ENCODE measurements at regions not wholly inside any gene's neighbourhood (a gene's known extent, or its start where the extent isn't known, plus 50 kb on each side); places are given as distances from the start of the nearest gene placed in this dataset.

DNA sequence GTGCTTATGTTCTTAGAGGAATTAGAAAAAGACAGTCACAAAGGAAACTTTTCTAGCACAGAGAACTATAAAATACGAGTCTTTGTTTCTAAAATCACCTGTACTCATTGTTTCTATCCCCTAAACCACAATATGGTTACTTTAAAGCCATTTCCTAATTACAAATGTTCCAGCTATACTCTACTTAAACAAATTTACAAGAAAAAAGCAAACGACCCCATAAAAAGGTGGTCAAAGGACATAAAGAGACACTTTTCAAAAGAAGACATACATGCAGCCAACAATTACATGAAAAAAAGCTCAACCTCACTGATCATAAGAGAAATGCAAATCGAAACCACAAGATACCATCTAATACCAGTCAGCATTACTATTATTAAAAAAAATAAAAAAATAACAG is 447.3 kb downstream of the RAB28 start:
- Histone ChIP-seq H3K79me2 (ENCODE audit: low read depth) (no peaks in the 10 kb centered on the region), H4K20me1 (ENCODE audit: insufficient read depth) (no peaks in the 10 kb centered on the region), H3F3A (ENCODE audit: insufficient read depth, low read depth) (no peaks in the 10 kb centered on the region), H3K9me3 (ENCODE audit: insufficient read depth, low read depth) (no peaks in the 10 kb centered on the region), H3K4me1 (replicated peaks; ENCODE audit: insufficient read depth) (no peaks in the 10 kb centered on the region), H3K9me2 (ENCODE audit: insufficient read depth) (no peaks in the 10 kb centered on the region), H3K4me2 (no peak overlapping the region), H3K27ac (no peak overlapping the region), H3K27me3 (ENCODE audit: insufficient read depth, low read depth) (no peaks in the 10 kb centered on the region), H3K4me3 (no peak overlapping the region), H2AFZ (no peak overlapping the region), H3K36me3 (ENCODE audit: low read depth) (no peaks in the 10 kb centered on the region)
- DNase-seq: no peak
- ChIA-PET CTCF (no interaction called here), POLR2A (ENCODE audit: unreplicated experiment) (no interaction called here)
- intact Hi-C loops (cut with micrococcal nuclease; ENCODE audit: unreplicated experiment): no loop called here
- BruUV-seq (replicated peaks): no TSS peak
- TF ChIP-seq EZH2 (IDR thresholded peaks at IDR 0.05; ENCODE audit: low read depth): no peak

DNA sequence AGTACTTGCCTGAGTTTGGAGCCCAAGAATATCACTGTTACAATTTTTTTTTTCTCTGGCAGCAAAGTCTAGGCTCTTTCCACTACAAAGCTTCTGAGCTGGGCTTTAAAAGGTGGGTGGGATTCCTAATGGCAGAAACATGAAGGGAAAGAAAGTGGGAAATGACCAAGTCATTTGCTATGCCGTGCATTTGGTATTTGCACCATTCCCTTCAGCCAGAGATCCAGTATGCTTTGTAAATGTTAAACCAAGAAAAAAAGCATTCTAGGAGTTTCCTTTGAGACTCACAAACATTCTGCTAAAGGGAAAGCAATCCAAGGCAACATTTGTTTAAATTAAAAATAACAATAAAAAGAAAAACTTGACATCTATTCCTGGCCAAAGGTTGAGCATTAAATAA is 451.2 kb downstream of the RAB28 start:
- POLR2A ChIA-PET (ENCODE audit: unreplicated experiment): no interaction called here
- Histone ChIP-seq H4K20me1 (ENCODE audit: insufficient read depth) (no peaks in the 10 kb centered on the region), H3K79me2 (ENCODE audit: low read depth) (no peaks in the 10 kb centered on the region), H3K9me3 (ENCODE audit: insufficient read depth, low read depth) (no peaks in the 10 kb centered on the region), H2AFZ (no peak overlapping the region), H3K27ac (no peak overlapping the region), H3F3A (ENCODE audit: insufficient read depth, low read depth) (no peaks in the 10 kb centered on the region), H3K9me2 (ENCODE audit: insufficient read depth) (no peaks in the 10 kb centered on the region), H3K4me1 (replicated peaks; ENCODE audit: insufficient read depth) (no peaks in the 10 kb centered on the region), H3K36me3 (ENCODE audit: low read depth) (no peaks in the 10 kb centered on the region), H3K27me3 (ENCODE audit: insufficient read depth, low read depth) (no peaks in the 10 kb centered on the region), H3K4me3 (no peak overlapping the region), H3K4me2 (no peak overlapping the region)
- CTCF ChIA-PET: no interaction called here
- DNase-seq: no peak
- intact Hi-C loops (cut with micrococcal nuclease; ENCODE audit: unreplicated experiment): no loop called here
- BruUV-seq (replicated peaks): no TSS peak
- TF ChIP-seq CTCF (conservative IDR thresholded peaks at IDR 0.05): no peak

DNA sequence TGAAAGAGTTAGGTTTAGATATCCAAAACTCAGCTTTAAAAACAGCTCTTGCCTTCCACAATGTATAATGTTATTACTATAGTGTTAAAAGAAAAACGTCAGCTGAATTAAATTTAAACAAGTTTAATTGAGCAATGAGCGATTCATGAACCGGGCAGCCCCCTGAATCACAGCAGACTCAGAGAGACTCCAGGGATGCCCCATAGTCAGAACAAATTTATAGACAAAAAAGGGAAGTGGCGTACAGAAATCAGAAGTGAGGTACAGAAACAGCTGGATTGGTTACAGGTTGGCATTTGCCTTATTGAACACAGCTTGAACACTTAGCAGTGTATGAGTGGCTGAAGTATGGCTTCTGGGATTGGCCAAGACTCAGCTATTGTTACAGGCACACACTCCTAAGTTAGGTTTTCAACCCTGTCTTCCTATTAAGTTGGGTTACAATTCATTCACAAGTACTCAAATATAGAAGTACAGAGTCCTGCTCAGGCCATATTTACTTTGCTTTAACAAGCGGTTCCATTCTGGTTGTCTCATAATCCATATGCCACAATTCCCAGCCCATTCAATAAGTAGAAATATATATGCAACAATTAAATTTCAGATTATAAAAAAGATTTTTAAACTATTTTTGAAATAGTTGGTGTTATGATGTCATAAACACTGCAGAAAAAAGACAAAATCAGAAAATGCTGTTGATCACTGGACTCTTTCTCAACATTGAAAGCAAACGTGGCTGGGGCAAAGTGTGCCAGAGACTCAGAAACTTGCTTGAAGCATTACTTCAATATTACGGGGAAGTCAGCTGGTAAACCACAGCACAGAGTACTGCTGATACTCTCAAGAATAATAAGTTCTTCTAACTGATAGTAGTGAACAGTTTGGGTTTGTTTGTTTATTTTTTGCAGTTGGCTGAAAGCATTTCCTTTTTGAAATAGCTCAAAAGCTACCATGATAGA is 459.7 kb downstream of the RAB28 start:
- Histone ChIP-seq H3K9me3 (ENCODE audit: insufficient read depth, low read depth) (no peaks in the 10 kb centered on the region), H3K4me2 (no peak overlapping the region), H3K4me1 (replicated peaks; ENCODE audit: insufficient read depth) (no peaks in the 10 kb centered on the region), H3F3A (ENCODE audit: insufficient read depth, low read depth) (no peaks in the 10 kb centered on the region), H3K4me3 (no peak overlapping the region), H3K27ac (no peak overlapping the region), H3K79me2 (ENCODE audit: low read depth) (no peaks in the 10 kb centered on the region), H3K27me3 (ENCODE audit: insufficient read depth, low read depth) (no peaks in the 10 kb centered on the region), H3K9me2 (ENCODE audit: insufficient read depth) (no peaks in the 10 kb centered on the region), H3K36me3 (ENCODE audit: low read depth) (no peaks in the 10 kb centered on the region), H2AFZ (no peak overlapping the region), H4K20me1 (ENCODE audit: insufficient read depth) (no peaks in the 10 kb centered on the region)
- no TSS peak for BruUV-seq (replicated peaks)
- CTCF ChIA-PET: no interaction called here
- no peak for TF ChIP-seq EZH2 (IDR thresholded peaks at IDR 0.05; ENCODE audit: low read depth)
- no peak for TF ChIP-seq CTCF (conservative IDR thresholded peaks at IDR 0.05)
- intact Hi-C loops (cut with micrococcal nuclease; ENCODE audit: unreplicated experiment): no loop called here
- no peak for DNase-seq
- POLR2A ChIA-PET (ENCODE audit: unreplicated experiment): no interaction called here

Data from PC-9 (cell line).